Activated T-cell treated with anti-CD3 and anti-CD28 coated beads, Interleukin-2, amount 50 U/mL, for 48 hours (primary cell): ENCODE measurements at regions not wholly inside any gene's neighbourhood (a gene's known extent, or its start where the extent isn't known, plus 50 kb on each side); places are given as distances from the start of the nearest gene placed in this dataset.

Experiments used
- DNase-seq, 2 experiments: peaks; one replicate each; pipeline ENCODE4 v3.0.0-alpha.2; 2020

DNA sequence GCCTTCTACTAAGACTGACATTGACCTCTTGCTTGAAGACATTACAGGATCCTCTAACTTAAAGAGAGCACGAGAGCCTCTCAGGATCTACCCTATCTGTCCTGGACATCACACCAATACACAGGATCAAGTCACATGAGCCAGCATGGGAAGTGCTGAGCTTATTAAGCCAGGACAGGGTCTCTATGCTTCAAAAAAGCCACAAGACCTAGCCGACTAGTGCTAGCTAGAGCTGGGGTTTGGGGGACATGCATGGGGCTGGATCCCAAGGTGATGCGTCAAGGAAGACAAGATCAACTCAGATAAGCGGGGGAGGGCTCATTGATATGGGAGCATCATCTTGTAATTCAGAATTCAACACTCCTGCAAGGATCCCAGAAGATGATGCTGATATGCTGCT is 167.2 kb upstream of the TAB2 start:
- DNase-seq = no peak

DNA sequence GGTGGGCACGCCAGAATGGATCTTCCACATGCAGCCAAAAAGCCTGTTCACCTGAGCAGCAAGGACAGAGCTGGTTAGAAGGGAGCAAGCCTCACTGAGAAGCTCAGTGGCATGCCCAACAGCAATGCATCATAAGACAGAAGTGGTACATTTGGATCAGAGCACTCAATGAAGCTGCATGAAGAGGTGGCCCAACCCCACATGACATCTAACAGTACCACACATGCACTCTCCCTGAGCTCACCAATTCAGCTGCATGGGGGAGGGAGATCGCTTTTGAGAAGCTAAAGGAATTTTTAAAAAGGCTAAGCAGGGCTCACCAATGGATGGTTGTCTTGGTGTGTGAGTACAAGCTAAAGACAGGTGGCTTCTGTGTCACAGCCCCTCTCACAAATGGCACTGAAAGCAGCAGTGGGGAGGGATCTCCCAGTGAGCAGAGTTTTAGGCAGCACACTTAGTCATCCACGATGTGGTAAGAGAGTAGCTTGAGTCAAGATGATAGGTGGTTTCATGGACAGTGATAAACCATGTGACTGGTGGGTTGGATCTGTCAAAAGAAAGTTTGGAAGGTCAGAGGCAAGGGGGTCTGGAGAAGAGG is 166.6 kb upstream of the TAB2 start:
- DNase-seq = peak; percentile 61 to 65

DNA sequence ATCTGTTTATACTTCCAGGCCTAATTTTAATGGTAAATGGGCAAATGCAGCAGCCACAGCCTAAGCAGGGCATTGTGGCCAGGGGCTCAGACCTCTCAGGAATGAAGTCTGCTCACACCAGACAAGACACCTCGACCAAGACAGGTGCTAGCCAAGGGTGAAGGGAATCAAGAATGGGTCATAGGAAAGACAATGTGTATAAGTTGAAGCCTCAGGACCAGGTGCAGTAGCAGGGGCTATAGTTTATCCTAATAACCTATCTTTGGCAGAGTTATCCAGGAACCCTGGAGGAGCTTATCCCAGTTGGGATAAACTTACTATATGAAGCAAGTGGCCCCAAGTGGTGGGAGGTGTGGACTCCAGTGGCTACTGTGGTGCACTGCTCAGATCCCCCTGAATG is 165.0 kb upstream of the TAB2 start:
- no peak for DNase-seq

DNA sequence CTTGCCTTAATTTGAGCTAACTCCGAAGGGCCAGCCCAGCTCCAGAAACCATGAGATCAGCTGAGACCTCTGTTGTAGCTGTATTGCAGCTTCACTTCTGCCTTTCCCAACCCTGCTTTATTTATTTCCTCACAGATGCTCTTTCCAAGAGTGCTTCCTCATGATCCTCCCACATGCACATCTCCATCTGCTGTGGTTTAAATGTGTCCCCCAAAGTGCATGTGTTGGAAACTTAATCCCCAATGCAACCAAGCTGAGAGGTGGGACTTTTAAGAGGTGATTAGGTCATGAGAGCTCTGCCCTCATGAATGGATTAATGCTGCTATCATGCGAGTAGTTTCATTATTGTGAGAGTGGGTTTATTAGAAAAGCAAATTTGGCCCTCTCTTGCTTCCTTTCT is 164.4 kb upstream of the TAB2 start:
- DNase-seq = no peak

DNA sequence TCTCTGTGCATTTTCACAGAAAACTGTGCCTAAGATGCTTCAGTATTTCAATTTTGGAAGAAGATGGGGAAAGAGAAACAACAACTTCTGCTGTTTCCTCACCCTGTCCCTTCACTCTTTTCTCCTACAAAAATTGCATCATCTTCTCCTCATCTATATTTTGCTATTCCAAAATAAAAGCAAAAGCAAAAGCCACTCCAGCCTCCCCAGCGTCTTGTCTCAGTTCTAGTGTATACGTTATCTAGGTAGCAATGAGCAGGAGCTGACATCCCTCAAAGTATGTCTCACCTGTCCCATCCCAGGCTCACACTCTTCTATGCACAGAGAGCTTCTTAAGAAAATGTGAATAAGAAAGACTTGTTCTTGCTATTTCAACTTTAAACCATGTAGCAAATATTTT is 163.8 kb upstream of the TAB2 start:
- no peak for DNase-seq

DNA sequence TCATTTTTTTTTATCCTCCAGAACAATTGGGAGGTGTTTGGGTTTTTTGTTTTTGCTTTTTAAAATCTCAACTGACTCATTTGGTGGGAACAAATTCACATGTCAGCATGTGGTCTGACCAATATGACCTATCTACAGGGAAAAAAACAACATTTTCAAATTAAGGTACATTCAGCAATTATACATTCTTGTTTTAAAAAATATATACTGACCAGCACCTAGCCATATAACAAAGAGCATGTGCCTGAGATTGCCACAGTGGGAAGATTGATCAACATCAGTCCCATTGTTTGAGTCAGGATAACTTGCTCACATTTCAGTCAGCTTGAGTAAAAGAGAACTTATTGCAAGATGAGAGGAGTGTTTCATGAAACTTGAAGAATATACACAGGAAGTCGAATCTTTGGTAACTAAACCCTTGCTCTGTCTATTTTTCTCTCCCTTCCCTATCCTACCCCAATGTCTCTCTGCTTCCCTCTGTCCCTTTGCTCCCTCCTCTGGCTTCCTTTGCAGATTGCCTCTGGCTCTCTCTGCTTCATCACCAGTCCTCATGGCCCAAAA is 163.2 kb upstream of the TAB2 start:
- DNase-seq = no peak

DNA sequence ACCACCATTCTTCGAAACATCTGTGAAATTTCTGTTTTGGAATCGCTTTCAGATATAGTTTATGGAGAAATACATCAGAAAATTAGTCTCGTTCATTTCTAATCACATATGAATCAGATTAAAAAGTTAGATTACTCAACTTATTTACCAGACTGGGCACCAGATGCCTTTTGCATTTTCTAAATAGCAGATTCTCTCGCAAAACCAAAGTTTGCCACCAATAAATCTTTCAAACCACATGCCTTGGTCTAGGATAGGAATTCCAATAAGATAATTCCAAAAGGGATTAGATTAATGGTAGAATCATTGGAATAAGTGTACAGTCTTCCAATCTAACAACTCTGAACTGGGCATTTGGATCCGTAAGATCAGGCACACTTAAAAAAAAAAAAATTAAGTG is 160.4 kb upstream of the TAB2 start:
- no peak for DNase-seq

DNA sequence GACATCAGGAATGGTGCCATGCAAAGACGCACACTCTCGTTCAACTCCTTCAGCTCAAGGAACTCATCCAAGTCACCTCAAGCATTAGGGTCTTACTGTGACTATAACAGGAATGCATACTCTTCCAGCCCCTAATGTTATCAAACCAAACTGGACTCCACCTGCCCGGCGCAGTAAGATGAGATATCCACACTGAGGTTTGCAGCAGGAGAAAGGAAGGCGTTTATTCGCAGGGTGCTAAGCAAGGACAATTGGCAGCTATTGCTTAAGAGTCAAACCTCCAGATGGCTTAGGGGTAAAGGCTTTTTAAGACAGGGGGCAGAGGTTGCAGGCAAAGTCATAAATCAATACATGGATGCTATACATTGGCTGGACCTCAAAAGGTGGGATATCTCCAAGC is 159.4 kb upstream of the TAB2 start:
- DNase-seq = no peak

DNA sequence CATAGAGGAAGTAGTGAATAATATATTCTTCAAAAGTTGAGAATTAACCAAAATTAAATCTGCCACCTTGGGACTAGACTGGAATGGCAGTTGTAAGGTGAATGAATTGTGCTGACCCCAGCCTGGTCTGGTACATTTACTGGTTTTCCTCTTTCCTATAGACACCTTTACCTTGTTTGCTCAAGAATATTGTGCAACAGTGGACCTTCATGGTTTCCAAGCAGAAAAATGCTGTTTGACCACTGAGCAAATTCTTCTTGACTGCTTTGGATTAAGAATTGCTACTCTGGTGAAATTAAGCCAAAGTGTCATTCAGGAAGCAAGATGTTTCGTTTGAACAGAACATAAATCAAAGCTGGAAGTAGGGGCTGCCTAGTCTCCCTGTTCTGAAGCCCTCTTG is 156.6 kb upstream of the TAB2 start:
- DNase-seq = no peak

DNA sequence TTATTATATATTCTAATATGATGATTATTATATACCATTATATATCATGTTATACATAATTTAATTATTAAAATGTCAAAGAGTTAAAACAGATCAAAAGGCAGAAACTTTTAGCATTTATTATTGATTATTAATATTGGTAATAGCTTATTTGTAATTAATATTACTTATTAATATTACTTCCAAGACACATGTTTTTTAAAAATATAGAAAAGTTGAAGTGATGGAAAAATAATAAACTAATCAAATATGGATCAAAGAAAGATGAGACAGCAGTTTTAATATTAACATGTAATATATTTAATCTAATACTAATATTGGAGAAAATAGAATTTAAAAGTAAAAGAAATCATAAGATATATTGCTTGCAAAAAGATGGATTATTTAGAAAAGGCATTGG is 154.6 kb upstream of the TAB2 start:
- DNase-seq = no peak

DNA sequence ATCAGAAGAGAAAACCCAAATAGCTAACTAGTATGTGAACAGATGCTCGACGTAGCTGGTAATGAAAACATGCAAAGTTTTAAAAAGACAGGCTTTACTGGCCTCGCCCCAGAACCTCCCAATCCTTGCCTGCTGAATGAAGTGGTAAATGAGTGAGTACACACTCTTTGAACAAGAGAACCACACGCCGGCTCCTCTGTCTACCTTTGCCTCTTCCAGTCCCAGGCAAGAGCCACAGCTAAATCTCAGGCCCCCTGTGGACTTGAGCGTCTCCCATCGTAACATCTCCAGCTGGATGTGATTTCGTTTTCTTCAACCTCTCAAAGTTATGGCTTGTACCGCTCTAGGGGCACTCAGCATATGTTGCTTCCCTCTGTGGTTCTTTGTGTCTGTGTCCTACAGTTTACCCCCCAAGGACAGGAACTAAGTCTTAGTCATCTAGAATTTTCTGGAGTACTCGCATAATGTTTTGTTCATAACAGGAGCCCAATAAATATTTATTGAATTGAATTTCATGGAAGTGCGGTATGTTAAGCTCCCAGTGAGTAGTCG is 153.2 kb upstream of the TAB2 start:
- no peak for DNase-seq

DNA sequence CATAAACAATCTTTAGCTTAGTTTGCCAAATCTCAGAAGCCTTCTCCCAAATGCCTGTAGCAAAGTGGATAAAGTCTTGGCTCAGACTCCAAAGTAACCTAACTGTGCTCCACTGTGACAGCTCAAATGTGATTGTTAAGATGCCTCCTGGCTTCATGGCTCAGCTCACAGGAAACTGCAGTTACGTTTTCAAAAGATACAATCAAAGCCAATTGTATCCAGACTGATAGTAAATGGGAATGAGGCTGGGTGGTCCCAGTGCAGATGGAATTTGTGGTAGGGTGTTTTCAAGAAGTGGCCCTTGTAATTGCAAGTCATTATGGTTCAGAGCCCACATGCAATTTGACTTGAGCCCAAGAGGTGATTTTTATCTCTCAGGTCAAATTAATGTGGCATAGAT is 151.2 kb upstream of the TAB2 start:
- no peak for DNase-seq

DNA sequence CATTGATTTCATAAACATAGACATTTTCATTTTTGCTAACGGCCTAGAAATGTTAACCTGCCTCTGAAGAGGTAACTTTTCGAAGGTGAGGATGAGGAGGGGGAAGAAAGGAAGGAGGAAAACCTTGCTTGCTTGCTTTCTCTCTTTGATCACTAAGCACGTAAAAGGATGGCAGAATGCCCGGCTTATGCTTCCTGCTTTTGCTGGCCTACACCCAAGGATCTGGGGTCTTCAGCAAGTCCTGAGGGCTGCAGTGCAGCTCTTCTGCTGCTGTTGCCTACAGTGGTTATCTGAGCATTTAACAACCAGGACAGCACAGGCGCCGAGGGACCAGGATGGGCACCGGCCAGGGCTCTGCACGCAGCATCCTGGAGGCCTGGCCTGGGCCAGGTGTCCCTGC is 150.8 kb upstream of the TAB2 start:
- DNase-seq = no peak

DNA sequence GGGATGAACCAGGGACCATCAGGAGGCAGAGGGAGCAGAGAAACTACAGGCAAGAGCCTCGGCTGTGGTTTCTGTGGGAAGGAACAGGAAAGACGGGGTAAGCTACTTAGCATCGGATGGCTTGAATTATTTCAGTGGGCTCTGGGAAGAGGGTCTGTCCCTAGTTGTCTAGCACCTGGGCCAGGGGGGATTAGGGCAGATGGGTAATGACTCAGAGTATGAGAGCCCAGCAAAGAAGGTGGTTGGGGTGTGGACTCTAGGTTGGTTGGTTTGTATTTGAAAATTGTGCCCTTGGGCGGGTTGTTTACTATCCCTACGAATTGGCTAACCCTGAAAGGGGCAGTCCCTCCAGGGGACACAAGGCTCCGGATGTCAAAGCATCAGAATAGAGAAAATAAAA is 148.5 kb upstream of the TAB2 start:
- no peak for DNase-seq

DNA sequence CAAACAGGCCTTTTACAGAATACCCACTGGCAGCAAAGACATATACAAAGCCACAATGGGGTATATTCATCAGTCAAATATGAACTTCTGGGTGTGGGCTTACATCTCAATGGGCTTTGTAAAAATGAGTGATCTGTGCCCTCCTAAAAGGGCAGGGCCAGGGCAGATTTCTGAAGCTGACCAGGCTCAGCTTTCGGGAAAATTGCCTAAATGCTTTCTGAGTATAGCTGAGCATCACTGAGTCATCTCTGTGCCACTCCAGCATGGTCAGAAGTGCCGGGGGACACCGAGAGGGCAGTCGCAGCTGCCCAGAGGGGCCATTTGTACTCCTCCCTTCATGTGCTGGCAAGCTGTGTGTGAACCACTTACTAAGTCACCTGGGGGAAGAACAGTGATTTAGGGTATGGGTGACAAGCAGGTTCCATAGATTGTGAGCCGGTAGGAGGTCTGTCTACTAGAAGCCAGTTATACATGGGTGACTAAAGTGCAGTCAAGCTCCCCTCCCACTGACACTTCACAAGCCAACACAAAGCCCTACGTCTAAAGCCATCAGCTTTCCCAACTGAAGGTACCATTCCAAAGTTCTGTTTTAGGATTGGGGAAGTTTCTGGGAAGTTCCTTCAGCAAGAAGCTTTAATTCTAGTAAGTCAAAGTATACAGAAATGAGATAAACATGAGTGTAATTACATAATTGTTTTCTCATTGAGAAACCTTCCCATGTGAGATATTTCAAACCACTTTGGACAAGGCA is 147.6 kb upstream of the TAB2 start:
- DNase-seq = no peak

DNA sequence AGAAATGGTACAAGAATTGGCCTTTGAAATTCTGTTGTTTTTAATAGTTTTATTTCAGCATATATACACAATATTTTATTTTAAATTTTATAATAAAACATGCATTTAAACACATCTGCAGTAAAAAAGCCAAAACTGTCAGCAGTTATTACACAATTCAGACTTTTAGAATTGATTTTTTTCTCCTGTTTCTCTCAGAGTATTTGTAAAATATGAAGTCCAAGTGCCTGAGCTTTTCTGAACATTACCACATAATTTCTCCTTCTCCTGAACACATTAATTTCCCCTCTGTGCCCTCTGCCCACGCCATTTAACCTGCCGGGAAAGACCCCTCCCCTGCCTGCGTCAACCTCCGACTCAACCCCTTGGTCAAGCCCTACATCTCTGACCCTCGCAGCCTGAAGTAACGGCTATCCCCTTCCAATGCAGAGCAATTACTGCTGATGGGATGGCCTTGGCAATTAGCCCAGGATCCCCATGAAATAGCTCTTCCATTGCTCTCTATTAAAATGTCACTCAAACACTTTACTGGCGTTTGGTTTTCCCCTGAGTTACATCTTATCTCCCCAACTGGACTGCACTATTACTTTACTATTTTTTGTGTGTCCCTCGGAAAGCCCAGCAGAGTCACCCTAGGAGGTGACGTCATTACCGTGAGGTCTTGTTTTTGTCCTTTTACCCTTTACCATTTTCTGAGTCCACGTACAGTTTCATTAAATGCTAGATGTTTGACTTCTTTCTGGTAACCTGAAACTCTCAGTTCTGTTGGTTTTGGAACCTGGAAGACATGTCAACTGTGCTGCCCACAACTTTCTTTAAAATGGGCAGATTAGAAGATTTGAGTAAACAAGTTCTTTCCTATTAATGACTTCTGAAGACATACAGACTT is 146.7 kb upstream of the TAB2 start:
- DNase-seq = no peak

DNA sequence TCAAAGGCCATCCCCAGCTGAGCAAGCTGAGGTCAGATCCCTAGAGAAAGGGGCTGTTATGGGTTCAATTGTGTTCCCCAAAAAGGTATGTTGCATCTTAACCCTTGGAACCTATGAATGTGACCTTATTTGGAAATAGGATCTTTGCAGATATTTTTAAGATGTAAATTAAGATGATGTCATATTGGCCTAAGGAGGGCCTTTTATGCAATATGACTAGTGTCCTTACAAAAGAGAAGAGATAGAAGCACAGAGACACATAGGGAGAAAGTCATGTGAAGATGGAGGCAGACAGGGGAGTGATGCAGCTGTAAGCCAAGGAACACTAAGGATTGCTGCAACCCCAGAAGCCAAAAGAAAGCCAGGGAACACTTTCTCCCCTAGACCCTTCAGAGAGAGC is 144.3 kb upstream of the TAB2 start:
- no peak for DNase-seq

DNA sequence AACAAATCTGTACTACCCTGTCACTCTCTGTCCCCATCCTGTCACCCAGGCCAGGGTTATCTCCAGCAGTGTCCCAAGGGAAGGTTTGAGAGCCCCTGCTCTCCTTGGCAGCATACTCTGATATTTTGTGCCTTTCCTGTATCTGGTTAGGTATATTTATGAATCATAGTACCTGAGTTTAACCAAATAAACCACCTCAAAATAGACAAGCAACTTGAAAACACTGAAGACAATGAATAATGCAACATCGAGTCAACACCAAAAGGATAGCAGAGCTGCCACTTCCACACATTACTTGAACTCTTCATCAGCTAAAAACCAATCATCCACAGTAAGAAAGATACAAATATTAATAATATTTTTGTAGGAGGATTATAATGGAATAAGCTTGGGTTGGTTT is 142.6 kb upstream of the TAB2 start:
- DNase-seq = no peak

DNA sequence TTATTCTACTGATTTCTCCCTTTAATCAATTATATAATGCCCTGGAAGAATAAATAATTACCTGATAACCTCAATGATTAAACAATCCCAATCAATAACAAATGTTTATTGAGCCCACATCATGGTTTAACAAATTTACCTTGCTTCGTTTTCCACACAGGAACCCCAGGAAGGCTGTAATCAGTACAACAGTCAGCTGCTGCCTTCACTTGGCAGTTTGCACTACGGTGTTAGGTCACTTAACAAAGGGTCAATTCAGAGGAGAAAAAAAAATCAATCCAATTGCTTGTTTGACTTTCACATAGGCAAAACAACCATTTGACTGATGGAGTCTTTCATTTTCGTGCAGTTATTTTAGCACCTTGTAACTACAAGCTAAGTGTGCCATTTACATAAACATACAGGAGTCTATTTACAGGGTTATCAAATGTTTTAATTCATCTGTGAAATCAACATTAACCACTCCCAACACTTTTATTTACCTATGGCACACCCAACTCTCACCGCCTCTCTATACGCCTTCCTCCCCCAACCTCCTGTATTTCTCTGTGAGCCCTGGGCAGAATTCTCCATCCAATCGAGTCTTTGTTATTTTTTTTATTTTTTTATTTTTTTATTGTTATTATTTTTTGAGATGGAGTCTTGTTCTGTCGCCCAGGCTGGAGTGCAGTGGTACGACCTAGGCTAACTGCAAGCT is 140.4 kb upstream of the TAB2 start:
- no peak for DNase-seq

DNA sequence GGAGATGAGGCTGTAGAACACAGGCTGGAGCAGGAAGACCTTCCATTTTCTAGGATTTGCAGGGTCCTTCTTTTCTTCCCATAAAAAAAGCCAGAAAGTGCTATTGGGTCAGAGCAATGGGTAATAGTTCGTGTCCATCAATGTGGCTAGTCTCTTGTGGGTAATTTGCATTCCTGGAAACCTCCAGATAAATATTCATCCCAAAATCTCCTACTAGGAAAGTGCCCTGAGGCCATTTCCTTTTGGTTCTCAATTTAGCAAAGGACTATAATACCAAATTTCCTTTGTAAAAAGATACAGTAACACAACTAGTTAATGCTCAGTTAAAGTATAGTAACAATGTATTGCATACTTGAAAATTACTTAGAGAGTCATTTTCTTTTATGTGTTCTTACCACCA is 138.1 kb upstream of the TAB2 start:
- DNase-seq = no peak

DNA sequence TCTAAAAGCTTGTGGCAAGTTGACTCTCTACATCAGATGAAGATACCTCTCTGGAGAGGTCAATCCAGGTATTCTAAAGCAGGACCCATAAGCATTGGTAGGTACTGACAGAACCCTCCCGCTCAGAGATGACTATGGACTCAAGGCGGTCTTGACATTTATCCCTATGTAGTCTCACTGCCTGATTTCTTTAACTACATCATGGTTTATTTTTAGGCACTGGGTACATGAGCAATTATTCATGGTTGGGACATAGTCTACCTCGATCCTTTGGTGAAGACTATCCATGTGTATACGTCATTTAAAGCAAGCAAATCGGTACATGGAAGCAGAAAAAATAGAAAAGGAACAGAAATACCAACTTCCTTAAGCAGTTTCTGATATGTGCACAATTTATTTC is 136.2 kb upstream of the TAB2 start:
- no peak for DNase-seq

DNA sequence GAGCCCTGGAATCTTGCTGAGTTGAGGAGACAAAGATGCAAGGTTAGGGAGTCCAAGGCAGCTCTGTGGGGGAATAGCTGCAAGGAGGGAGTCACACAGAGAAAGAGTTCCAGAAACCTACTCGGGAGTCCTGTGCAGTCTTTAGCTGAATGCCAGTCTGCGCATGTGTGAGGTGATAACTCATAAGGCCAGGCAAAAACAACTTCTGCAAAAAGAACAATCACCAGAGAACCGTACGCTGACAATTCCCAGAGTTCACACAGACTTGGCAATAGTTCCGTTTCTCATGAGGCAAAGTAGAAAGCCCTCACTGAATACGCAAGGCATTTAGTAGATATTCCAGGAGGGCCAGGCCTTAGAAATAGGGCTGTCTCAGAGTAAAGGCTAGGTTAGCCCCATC is 135.2 kb upstream of the TAB2 start:
- DNase-seq = no peak

DNA sequence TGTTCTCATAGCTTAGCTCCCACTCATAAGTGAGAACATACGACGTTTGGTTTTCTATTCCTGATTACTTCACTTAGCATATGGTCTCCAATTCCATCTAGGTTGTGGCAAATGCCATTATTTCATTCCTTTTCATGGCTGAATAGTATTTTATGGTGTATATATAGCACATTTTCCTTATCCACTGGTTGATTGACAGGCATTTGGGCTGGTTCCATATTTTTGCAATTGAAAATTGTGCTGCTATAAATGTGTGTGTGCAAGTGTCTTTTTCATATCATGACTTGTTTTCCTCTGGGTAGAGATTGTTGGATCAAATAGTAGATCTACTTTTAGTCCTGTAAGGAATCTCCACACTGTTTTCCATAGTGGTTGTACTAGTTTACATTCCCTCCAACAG is 133.0 kb upstream of the TAB2 start:
- no peak for DNase-seq
